HG03354 (cell line): ENCODE measurements at regions not wholly inside any gene's neighbourhood (a gene's known extent, or its start where the extent isn't known, plus 50 kb on each side); places are given as distances from the start of the nearest gene placed in this dataset.

Experiments used
- ATAC-seq: cut with Tn5 transposase; IDR thresholded peaks from one replicate; pipeline ENCODE4 v1.9.1; 2021; ENCODE audit warnings: mild to moderate bottlenecking; ENCODE audit not compliant: unreplicated experiment, poor library complexity, severe bottlenecking

DNA sequence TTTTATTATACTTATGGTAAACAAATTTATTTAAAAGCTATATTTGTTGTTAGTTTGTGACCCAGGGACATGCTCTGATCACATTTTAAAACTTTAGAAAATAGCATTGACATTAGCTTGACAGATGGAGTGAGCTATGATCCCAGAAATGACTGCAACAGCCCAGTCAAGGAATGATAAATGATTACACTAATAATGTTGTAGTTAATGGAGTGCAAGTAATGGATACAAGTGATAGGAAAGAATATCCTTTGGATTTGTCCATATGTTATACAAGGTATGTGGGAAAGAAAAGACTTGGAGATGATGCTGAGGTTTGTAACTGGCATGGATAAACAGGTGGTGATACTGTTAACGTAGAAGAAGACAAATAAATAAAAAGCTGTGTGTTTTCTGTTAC is 1908.7 kb downstream of the MRPL39 start:
- ATAC-seq = no peak

DNA sequence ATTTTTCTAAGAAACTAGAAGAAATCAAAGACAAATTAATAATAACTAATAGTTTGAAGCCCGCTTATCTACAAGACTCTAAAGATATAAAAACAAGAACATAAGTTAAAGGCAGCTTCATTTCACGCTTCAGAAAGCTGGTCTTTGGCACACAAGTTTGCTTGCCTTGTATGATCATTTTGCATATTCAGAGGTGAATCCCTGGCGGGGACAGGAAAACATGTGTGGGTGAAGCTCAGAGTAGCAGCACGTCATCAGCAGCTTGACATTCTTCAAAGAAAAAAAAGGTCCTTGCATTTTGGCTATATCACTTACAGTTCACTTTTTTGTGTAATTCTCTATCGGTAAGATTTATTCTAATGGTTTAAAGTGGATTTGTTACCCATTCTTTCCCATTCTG is 1911.8 kb downstream of the MRPL39 start:
- ATAC-seq = no peak

DNA sequence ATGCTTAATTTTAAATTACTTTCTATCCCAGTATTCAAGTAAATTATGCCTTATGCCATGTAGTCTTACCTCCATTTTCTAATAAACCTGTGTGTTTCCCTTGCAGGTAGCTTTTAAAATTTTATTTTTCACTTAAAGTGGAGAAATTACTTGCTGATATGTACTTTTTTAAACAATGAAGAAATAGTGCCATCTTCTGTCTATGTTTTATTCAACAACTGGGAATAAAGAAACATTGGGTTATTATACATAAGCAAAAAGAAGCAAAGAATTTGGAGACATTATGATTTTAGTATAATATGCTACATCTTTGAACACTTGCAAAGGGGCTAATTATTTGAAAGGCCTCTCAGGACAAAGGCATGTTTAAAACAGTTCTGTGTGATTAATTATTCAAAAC is 1912.9 kb downstream of the MRPL39 start:
- no peak for ATAC-seq

DNA sequence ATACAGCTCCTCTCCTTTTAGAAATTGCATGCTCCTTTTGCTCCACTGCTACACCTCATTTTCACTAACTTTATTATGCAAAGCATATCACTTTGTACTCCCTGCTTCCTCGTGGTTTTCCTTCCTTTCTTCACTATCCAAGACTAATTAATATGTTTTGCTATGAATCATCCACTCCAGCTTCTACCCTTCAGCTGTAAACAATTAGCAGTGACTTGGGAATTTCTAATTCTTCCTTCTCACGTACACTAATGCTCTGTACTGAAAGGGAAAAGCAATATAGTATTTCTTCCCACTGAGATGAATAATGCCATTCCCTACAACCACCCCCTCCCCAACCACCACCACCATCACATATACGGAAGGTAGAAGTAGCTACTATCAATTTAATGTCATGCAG is 1917.0 kb downstream of the MRPL39 start:
- ATAC-seq = no peak

DNA sequence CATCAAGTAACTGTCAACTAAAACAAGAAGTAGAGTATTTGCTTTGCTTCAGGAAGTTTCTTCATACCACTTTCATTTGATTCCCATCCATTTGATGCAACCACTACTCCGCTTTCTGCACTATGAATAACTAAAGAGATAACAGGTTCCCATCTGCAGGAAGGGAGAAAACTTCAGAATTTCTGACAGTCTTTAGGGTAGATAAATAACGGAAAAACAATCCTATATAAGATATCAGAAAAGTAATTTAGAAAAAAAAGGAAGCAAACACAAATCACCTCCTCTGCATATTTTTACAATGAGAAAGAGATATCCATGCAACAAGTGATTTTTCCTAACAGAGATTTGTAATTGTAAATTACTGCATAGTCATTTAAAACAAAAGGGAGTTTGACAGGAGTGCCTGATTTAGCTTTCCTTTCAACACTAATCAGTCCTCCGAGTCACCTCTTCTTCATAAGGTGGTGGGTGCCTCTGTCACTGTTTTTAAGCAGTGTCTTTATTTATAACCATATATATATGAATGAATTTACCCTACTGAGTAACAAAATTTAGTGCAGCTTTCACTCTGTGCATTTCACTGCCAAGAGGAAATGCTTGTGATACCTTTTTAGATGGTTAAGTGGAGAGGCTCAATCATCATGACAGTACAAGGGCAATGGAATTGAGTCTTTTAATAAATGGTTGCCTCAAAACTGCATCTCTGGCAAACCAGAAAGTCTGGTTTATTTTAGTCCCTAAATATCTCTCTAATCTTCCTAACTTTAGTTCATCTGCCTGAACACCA is 1920.4 kb downstream of the MRPL39 start:
- ATAC-seq = no peak

DNA sequence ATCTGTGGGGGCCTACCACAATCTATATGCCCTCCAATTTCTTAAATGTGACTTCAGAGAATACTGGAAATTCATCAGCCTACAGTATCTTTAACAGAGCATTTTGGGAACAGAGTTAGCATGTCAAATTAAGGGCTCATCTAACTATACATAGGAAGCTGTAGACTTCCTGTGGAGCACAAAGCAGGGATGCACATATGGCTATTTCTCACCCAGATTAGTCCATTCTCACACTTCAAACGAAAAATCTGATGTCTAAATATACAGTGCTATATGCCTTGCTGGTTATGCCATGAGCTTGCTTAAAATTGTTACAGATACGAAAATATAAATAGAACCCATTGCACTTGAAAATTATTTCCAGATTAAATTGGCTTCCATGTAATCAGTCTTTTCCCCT is 1922.8 kb downstream of the MRPL39 start:
- no peak for ATAC-seq

DNA sequence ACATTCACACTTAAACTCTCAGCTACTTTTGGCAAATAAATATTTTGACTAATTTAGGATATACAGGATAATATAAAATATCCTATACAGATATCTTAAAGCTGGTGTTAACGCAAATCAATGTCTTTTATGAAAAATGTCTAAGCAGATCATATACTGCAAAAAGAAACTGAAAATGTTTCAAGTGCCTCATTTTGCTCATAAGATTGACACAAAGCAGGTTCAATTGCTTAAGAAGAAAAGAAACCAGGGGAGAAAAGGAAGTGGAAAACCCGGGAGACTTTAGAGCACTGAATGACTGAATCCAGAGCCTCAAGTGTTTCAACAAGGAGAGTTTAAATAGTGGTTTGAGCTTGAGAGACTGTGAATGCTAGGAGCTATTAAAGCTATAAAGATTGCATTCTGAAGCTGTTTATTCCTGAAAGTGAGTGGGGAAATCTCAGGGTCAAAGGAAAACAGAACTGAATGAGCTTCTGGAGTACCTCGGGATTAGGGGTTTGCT is 1943.0 kb downstream of the MRPL39 start:
- ATAC-seq = no peak

DNA sequence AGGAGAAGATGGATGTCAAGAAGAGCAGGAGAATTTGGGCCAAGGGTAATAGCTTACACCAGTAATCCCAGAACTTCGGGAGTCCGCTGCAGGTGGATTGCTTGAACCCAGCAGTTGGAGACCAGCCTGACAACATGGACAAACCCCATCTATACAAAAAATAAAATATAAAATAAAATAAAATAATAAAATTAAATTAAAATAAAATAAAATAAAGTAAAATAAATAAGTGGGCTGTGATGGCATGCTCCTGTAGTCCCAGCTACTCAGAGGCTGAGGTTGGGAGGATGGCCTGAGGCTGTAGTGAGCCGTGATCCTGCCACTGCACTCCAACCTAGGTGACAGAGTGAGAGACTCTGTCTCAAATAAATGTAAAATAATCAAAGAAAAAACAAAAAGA is 1946.7 kb downstream of the MRPL39 start:
- no peak for ATAC-seq

DNA sequence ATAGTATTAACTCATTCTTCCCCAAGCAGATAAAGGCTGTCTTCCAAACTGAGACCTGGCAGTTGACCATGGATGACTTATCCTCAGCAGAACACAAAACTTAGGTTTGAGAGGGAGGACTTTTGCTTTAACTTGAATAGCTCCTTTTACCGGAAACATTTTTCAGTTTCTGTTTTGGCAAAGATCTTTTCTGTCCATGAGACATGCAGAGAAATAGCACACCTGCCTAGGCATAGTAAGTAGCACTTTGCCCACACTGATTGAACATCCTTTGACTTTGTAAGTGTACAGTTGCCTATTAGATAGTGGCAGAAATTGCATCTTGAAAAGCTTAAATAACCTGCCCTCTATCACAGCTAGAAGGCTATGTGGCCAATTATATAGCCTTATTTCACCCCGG is 1962.5 kb downstream of the MRPL39 start:
- ATAC-seq = no peak

DNA sequence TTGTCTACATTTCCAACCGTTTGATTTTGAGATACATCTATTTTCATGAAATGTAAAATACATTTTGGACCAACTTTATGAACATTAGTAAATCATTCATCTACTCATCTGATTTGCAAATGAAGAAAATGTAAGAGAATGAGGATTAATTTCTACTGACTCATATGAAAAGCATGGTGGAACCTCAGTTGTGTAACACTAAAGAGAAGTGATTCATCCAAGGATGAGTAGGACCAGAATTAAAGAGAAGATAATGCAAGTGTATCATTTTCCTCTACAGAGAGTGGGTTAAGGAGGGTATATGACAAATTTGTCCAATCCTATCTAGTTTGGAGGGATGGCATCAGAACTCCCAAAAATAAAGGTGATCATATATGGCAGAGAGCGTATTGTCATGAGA is 1967.6 kb downstream of the MRPL39 start:
- ATAC-seq = no peak

DNA sequence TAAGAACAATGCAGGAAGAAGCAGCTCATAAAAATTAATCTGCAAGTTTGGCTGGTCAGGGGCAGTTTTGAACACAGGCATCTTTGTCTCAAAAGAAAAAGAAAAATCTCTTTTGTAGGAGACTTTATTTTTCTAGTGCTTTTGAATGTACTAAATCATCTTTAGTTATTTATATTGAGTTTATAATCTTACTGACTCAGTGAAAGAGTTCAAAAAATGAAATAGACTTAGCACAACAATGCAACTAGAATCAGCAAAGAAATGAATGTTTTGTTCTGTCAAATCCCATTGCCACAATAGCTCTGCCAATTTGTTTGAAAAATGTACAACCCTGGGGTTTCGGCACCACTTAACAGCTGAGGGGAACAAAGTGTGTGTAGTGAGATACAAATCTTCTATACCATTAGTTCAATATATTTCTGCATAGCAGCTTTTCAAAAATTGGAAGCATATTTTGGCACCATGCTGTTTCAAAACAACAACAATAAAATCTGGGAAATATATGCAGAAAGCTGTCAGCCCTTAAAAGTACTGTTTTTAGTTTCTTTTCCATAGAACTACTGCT is 1969.1 kb downstream of the MRPL39 start:
- ATAC-seq = no peak

DNA sequence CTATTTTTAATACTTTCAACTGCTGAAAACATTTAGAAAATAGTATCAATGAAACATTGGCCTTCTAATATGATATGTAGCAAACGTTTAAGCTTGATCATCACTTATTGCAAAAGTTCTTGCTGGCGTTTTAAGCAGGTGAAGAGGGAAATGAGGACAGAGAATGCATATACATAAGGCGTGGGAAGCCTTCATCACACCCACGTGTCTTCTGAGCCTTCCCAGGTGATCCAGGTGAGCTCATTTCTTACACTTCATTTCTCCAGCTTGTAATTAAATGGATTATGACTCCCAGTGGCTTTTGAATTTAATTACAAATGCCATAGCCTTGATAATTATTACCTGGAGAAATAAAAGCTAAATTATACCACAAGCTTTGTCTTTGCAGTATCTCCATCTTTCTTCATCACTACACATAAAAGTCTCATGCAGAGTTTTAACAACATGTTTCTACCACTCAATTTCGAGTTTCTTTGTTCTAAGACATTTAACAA is 1973.8 kb downstream of the MRPL39 start:
- ATAC-seq = no peak

DNA sequence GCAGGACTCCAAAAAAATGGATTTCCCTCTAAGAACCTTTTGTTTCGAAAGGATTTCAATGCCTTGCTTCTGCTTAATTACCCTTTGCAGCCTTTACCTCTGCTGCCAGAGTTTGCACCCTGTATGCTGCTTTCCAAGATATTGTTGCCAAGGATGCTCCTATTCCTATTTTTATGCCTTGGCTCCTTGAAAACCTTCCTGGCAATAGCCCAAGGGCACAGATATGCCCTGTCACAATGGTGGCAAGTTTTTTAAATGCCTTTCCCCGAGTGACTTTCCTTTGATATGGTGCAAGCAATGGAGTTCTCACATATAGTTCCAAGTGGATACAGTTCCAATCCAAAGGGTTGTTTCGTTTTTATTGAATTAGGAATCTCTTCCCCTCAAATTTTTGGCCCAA is 1983.0 kb downstream of the MRPL39 start:
- ATAC-seq = no peak

DNA sequence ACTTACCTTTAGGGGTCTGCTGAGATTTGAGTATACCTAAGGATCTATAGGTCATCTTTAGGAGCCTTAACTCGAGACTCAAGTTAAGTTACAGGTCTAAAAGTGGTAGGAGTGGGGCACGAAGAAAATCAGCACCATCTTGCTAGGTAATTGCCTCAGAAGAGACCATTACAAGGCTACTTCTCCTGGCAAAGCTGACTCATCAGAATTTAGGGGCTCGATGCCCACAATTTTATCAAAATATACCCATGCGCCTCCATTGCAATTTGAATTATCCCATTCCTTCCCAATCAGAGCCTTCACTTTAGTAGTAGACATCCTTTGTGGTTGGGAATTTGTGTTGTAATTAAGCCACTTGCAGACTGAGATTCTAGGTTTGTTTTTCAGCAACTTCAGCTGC is 1994.3 kb downstream of the MRPL39 start:
- no peak for ATAC-seq

DNA sequence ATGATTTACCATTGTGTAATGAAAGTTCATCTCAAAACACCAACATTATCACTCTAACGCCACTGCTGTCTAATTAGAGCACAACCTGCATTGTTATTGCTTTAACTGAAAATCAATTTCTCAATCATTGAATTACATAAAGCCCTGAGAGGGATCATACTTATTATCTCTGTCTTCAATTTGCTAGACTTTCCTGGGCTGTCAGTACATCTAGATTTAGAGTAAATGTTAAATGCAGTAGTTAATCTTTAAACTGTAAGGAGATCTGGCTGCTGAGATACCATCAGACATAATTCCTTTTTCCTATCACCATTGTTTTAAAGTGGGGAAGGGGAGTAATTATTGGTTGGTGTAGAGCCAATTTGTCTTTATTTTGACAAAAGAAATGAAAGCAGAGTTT is 1995.1 kb downstream of the MRPL39 start:
- no peak for ATAC-seq

DNA sequence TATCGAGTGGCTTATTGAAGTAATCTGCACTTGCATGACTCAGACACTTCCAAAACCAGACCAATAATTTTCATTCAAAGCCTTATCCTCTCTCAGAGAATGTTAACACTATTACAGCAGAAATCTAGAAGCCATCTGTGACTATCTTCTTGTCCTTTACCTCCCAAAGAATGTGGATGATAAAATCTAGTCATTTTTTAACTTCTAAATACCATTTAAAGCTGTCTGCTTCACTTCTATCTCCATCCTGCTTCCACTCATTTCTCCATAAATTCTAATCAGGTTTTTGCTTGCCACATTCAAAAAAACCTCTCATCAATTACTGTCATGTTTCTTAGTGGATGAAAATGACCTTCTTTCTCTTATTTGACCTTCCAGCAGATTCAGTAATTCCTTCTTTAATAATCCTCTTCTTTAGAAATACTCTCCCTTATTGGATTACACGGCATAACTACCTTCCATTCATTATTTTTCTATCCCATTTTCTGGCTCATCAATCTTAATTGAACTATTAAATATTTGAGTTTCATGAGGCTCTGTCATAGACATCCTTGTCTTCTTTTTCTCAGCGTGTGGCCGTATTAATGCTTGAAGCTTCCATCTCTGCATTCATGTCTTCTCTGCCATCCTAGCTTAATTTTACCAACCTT is 1999.4 kb downstream of the MRPL39 start:
- no peak for ATAC-seq

DNA sequence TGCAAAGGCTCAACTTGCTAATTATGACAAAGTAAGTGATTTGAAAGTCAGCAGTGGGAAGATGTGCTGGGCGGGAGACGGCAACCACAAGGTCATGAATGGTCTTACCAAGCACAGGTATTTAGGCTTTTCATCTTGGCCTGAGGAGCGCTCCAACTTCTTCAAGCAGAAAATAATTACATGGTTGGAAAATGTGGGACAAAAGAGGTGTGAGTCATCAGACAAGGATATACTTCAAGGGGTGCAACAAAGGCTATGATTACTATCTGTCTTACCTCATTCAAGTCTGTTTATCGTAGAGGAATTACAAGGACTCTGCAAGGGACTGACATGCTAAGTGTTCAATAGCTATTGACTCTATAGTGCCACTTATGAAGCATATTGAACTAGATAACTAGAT is 2005.7 kb downstream of the MRPL39 start:
- ATAC-seq = no peak

DNA sequence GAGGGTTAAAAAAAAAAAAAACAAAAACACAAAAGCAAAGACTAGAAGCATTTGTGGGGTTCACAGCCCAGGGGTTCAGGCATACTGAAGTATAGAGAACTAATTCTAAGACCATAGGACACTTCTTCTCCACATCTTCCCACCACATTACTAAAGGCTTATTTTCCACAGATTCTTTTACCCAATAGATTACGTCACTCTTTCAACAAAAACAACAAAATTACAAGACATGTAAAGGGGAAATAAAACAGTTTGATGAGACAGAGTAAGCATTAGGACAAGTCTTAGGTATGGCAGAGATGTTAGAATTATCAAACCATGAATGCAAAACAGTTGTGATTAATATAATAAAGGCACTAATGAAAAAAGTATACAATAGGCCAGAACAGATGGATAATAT is 2013.7 kb downstream of the MRPL39 start:
- no peak for ATAC-seq

DNA sequence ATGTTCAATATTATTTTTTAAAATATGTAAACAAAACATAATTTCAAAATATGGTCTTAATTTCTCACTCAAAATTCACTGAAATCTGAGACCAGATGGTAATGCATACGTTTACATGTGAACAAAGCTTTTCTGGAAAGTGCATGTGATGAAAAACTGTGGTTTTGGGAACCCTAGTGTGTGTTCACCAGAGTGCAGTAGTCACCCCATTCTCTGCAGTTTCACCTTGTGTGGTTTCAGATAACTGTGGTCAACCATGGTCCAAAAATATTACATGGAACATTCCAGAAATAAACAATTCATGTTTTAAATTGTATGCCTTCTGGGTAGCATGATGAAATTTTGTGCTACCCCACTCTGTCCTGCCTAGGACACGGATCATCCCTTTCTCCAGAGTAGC is 2021.9 kb downstream of the MRPL39 start:
- ATAC-seq = no peak

DNA sequence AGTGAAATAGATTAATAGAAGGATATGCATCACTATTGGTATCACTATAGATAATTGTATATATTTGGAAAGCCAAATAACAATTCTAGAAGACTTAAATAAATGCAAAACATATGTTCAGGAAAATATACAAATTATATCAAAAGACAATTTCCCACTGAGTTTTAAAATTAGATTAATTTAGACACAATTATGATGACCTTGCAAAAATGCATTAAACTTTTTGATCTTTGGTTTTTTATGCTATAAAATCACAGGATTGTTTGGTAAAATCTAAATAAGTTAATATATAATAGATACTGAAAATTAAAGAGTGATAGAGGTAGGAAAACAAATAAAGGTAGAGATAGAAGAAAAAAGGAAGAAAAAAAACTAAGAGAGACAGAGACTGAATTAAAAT is 2027.7 kb downstream of the MRPL39 start:
- ATAC-seq = no peak

DNA sequence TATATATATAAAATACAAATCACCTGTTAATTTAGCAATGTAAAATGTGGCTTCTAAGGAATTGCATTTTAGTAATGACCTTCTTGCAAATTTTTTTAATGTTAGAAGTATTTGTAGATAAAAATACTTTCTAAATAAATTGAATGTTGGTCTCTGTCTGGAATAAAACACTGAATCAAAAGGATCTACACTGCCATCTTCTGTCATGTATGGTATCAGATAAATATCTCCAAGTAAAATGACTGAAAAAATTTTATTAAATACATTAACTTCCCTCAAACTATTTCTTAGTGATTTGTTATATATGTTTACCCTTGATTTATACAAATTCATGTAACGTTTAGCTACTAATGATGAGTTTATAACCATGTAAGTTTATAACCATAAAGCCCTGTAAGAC is 2029.3 kb downstream of the MRPL39 start:
- ATAC-seq = no peak
